ENCODE measurements at regions not wholly inside any gene's neighbourhood (a gene's known extent, or its start where the extent isn't known, plus 50 kb on each side); places are given as distances from the start of the nearest gene placed in this dataset.

DNA sequence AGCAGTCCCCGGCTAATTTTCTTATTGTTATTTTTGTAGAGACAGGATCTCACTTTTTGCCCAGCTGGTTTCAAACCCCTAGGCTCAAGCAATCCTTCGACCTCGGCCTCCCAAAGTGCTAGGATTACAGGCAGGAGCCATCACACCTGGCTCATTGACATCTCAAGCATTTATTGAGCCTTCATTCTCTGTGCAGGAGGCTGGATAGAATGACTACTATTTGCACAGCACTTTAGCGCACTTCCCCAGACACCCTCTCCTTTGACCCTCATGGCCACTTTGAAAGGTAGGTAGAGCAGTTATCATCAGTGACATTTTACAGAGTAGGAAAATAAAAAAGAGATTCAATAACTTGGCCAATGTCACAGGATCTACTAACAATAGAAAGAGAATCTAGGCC, 124.0 kb upstream of the STXBP5 start:
- TF ChIP-seq, protein P1, sequence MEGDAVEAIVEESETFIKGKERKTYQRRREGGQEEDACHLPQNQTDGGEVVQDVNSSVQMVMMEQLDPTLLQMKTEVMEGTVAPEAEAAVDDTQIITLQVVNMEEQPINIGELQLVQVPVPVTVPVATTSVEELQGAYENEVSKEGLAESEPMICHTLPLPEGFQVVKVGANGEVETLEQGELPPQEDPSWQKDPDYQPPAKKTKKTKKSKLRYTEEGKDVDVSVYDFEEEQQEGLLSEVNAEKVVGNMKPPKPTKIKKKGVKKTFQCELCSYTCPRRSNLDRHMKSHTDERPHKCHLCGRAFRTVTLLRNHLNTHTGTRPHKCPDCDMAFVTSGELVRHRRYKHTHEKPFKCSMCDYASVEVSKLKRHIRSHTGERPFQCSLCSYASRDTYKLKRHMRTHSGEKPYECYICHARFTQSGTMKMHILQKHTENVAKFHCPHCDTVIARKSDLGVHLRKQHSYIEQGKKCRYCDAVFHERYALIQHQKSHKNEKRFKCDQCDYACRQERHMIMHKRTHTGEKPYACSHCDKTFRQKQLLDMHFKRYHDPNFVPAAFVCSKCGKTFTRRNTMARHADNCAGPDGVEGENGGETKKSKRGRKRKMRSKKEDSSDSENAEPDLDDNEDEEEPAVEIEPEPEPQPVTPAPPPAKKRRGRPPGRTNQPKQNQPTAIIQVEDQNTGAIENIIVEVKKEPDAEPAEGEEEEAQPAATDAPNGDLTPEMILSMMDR (IDR thresholded peaks at IDR 0.05; ENCODE audit: low read length) = no peak
- TF ChIP-seq EZH2 (optimal IDR thresholded peaks at IDR 0.05; ENCODE audit: low read depth, low read length) (no peak), EZH2phosphoT487 (IDR thresholded peaks at IDR 0.05; ENCODE audit: low read length) (no peak)

Data from MM.1S (cell line).